ENCODE measurements at regions not wholly inside any gene's neighbourhood (a gene's known extent, or its start where the extent isn't known, plus 50 kb on each side); places are given as distances from the start of the nearest gene placed in this dataset.

- DNase-seq: no peak
These were observed 51.7 kb upstream of the ACVR2A start for GRCh38 chr2:147792966-147793617.

- DNase-seq: no peak
These were observed 54.2 kb upstream of the ACVR2A start for GRCh38 chr2:147790580-147790979.

GRCh38 chr2:147789720-147790119 is 55.1 kb upstream of the ACVR2A start:
- no peak for DNase-seq

GRCh38 chr2:147789287-147789686 is 55.5 kb upstream of the ACVR2A start:
- DNase-seq: no peak

GRCh38 chr2:147782141-147782930 is 62.5 kb upstream of the ACVR2A start:
- DNase-seq: no peak

GRCh38 chr2:147779440-147779839 is 65.4 kb upstream of the ACVR2A start:
- DNase-seq: no peak

GRCh38 chr2:147777394-147777793 is 67.4 kb upstream of the ACVR2A start:
- no peak for DNase-seq

- no peak for DNase-seq
These were observed 70.0 kb upstream of the ACVR2A start for GRCh38 chr2:147774805-147775204.

GRCh38 chr2:147773479-147773878 is 71.3 kb upstream of the ACVR2A start:
- DNase-seq: no peak

GRCh38 chr2:147772781-147773180 is 72.0 kb upstream of the ACVR2A start:
- DNase-seq: no peak

- DNase-seq: no peak
These were observed 81.0 kb upstream of the ACVR2A start for GRCh38 chr2:147763861-147764260.

- DNase-seq: no peak
These were observed 83.8 kb upstream of the ACVR2A start for GRCh38 chr2:147760984-147761383.

GRCh38 chr2:147759536-147759935 is 85.3 kb upstream of the ACVR2A start:
- no peak for DNase-seq

GRCh38 chr2:147758821-147759220 is 86.0 kb upstream of the ACVR2A start:
- no peak for DNase-seq

GRCh38 chr2:147756069-147756468 is 88.8 kb upstream of the ACVR2A start:
- no peak for DNase-seq

- no peak for DNase-seq
These were observed 104.5 kb upstream of the ACVR2A start for GRCh38 chr2:147740211-147740927.

- no peak for DNase-seq
These were observed 105.3 kb upstream of the ACVR2A start for GRCh38 chr2:147739508-147739907.

- DNase-seq: no peak
These were observed 126.0 kb upstream of the ACVR2A start for GRCh38 chr2:147718831-147719230.

- no peak for DNase-seq
These were observed 127.9 kb upstream of the ACVR2A start for GRCh38 chr2:147716906-147717305.

GRCh38 chr2:147715807-147716206 is 129.0 kb upstream of the ACVR2A start:
- no peak for DNase-seq

GRCh38 chr2:147714582-147714981 is 130.2 kb upstream of the ACVR2A start:
- no peak for DNase-seq

- no peak for DNase-seq
These were observed 131.5 kb upstream of the ACVR2A start for GRCh38 chr2:147713349-147713748.

- DNase-seq: no peak
These were observed 132.8 kb upstream of the ACVR2A start for GRCh38 chr2:147712051-147712450.

- no peak for DNase-seq
These were observed 133.8 kb upstream of the ACVR2A start for GRCh38 chr2:147711031-147711430.

All from CD4-positive, alpha-beta T cell treated with Interleukin-21 for 1 hour (primary cell).